ENCODE measurements at regions not wholly inside any gene's neighbourhood (a gene's known extent, or its start where the extent isn't known, plus 50 kb on each side); places are given as distances from the start of the nearest gene placed in this dataset.

GRCh38 chr10:57351076-57351475 lies 916.6 kb downstream of the IPMK start:
- ATAC-seq = no peak

GRCh38 chr10:57341294-57341693 lies 926.4 kb downstream of the IPMK start:
- no peak for ATAC-seq
- TF ChIP-seq ZNF8 (CRISPR knock-in tag; IDR thresholded peaks at IDR 0.05) (no peak), CSDC2 (CRISPR knock-in tag; IDR thresholded peaks at IDR 0.05) (no peak), BACH2 (CRISPR knock-in tag; IDR thresholded peaks at IDR 0.05; ENCODE audit: borderline replicate concordance) (no peak), ARNTL (CRISPR knock-in tag; IDR thresholded peaks at IDR 0.05; ENCODE audit: borderline replicate concordance, low read depth) (no peak), ESRRG (CRISPR knock-in tag; IDR thresholded peaks at IDR 0.05) (no peak), OSR1 (CRISPR knock-in tag; IDR thresholded peaks at IDR 0.05) (no peak), SNAI2 (CRISPR knock-in tag; IDR thresholded peaks at IDR 0.05) (no peak), TOX (CRISPR knock-in tag; IDR thresholded peaks at IDR 0.05; ENCODE audit: borderline replicate concordance) (no peak), ZNF70 (CRISPR knock-in tag; IDR thresholded peaks at IDR 0.05) (no peak), ZC3H10 (CRISPR knock-in tag; IDR thresholded peaks at IDR 0.05) (no peak), TCF4 (CRISPR knock-in tag; IDR thresholded peaks at IDR 0.05; ENCODE audit: borderline replicate concordance) (no peak), CREB5 (CRISPR knock-in tag; IDR thresholded peaks at IDR 0.05; ENCODE audit: low read depth) (no peak)

More at GRCh38 chr10:57351076-57351475, 916.6 kb downstream of the IPMK start:
- TF ChIP-seq ARNTL (CRISPR knock-in tag; IDR thresholded peaks at IDR 0.05; ENCODE audit: borderline replicate concordance, low read depth) = no peak
- no peak for TF ChIP-seq ISL1 (CRISPR knock-in tag; IDR thresholded peaks at IDR 0.05)
- no peak for TF ChIP-seq PATZ1 (CRISPR knock-in tag; IDR thresholded peaks at IDR 0.05; ENCODE audit: borderline replicate concordance)
- TF ChIP-seq PPARA (CRISPR knock-in tag; IDR thresholded peaks at IDR 0.05; ENCODE audit: borderline replicate concordance) = no peak
- TF ChIP-seq SNAI2 (CRISPR knock-in tag; IDR thresholded peaks at IDR 0.05) = no peak
- no peak for TF ChIP-seq POU6F1 (CRISPR knock-in tag; IDR thresholded peaks at IDR 0.05; ENCODE audit: borderline replicate concordance, low read depth)
- no peak for TF ChIP-seq ZNF70 (CRISPR knock-in tag; IDR thresholded peaks at IDR 0.05)
- no peak for TF ChIP-seq BACH2 (CRISPR knock-in tag; IDR thresholded peaks at IDR 0.05; ENCODE audit: borderline replicate concordance)
- TF ChIP-seq TOX (CRISPR knock-in tag; IDR thresholded peaks at IDR 0.05; ENCODE audit: borderline replicate concordance) = no peak
- no peak for TF ChIP-seq ZNF8 (CRISPR knock-in tag; IDR thresholded peaks at IDR 0.05)
- TF ChIP-seq ESRRG (CRISPR knock-in tag; IDR thresholded peaks at IDR 0.05) = no peak
- no peak for TF ChIP-seq GLIS3 (CRISPR knock-in tag; IDR thresholded peaks at IDR 0.05)
- no peak for TF ChIP-seq OSR1 (CRISPR knock-in tag; IDR thresholded peaks at IDR 0.05)
- no peak for TF ChIP-seq CSRNP3 (CRISPR knock-in tag; IDR thresholded peaks at IDR 0.05)
- TF ChIP-seq ZC3H10 (CRISPR knock-in tag; IDR thresholded peaks at IDR 0.05) = no peak
- no peak for TF ChIP-seq ZFP30 (CRISPR knock-in tag; IDR thresholded peaks at IDR 0.05)
- no peak for TF ChIP-seq ZFP3 (CRISPR knock-in tag; IDR thresholded peaks at IDR 0.05)
- TF ChIP-seq TSHZ2 (CRISPR knock-in tag; IDR thresholded peaks at IDR 0.05) = no peak
- no peak for TF ChIP-seq TCF4 (CRISPR knock-in tag; IDR thresholded peaks at IDR 0.05; ENCODE audit: borderline replicate concordance)
- TF ChIP-seq CREB5 (CRISPR knock-in tag; IDR thresholded peaks at IDR 0.05; ENCODE audit: low read depth) = no peak
